ENCODE measurements at regions not wholly inside any gene's neighbourhood (a gene's known extent, or its start where the extent isn't known, plus 50 kb on each side); places are given as distances from the start of the nearest gene placed in this dataset.
A peak's percentile ranks its signal among the peaks of the same experiment; 100 is the strongest.

DNA sequence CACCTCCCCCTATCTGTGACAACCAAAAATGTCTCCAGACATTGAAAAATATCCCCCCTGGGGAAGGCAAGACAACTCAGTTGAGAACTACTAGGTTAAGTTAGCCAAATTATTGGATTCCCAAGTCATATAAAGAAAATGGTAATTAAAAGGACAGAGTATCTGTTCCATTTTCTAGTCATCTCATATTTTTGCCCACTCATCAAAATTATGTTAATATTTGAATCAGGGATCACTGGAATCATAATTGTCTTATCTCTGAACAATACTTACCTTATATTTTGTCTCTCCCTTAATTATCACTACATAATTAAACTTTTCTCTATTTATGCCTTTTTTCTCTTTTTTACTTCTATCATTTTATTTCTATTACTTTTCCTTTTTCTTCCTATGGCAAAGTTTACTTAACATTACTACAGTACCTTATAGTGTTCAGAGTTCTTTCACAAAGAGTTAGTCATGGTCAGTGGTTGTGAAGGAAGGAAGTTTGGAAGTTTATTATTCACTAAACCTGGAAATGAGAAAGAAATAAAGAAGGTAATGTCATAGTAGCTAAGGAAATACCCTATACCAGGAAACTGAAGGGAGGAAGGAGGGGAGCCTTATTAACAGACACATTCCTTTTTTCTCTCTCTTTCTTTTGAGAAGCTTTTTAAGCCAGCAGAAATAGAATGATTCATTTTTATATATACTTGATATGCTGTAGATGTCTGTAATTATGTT is 332.9 kb downstream of the COL12A1 start (continued):
- TF ChIP-seq, protein P1, sequence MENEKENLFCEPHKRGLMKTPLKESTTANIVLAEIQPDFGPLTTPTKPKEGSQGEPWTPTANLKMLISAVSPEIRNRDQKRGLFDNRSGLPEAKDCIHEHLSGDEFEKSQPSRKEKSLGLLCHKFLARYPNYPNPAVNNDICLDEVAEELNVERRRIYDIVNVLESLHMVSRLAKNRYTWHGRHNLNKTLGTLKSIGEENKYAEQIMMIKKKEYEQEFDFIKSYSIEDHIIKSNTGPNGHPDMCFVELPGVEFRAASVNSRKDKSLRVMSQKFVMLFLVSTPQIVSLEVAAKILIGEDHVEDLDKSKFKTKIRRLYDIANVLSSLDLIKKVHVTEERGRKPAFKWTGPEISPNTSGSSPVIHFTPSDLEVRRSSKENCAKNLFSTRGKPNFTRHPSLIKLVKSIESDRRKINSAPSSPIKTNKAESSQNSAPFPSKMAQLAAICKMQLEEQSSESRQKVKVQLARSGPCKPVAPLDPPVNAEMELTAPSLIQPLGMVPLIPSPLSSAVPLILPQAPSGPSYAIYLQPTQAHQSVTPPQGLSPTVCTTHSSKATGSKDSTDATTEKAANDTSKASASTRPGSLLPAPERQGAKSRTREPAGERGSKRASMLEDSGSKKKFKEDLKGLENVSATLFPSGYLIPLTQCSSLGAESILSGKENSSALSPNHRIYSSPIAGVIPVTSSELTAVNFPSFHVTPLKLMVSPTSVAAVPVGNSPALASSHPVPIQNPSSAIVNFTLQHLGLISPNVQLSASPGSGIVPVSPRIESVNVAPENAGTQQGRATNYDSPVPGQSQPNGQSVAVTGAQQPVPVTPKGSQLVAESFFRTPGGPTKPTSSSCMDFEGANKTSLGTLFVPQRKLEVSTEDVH (IDR thresholded peaks at IDR 0.05; ENCODE audit: low read depth, partially characterized antibody), result no peak
- TF ChIP-seq MAFF (IDR thresholded peaks at IDR 0.05; ENCODE audit: low read length), result peak; percentile 48
- no peak for TF ChIP-seq KDM2B (CRISPR knock-in tag; IDR thresholded peaks at IDR 0.05)
- no peak for TF ChIP-seq BCOR (IDR thresholded peaks at IDR 0.05)
- TF ChIP-seq ZFPM2 (CRISPR knock-in tag; IDR thresholded peaks at IDR 0.05), result no peak
- TF ChIP-seq C11orf30 (IDR thresholded peaks at IDR 0.05; ENCODE audit: low read depth), result peak; percentile 69; the same call in 1 of the 2 replicates
- TF ChIP-seq, protein P2, sequence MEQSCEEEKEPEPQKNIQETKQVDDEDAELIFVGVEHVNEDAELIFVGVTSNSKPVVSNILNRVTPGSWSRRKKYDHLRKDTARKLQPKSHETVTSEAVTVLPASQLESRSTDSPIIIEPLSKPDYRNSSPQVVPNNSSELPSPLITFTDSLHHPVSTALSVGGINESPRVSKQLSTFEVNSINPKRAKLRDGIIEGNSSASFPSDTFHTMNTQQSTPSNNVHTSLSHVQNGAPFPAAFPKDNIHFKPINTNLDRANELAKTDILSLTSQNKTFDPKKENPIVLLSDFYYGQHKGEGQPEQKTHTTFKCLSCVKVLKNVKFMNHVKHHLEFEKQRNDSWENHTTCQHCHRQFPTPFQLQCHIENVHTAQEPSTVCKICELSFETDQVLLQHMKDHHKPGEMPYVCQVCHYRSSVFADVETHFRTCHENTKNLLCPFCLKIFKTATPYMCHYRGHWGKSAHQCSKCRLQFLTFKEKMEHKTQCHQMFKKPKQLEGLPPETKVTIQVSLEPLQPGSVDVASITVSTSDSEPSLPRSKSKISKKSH (CRISPR knock-in tag; IDR thresholded peaks at IDR 0.05), result no peak
- TF ChIP-seq NFRKB (IDR thresholded peaks at IDR 0.05; ENCODE audit: low read depth), result no peak
- TF ChIP-seq NFATC3 (IDR thresholded peaks at IDR 0.05), result no peak
- no peak for TF ChIP-seq ZFP1 (CRISPR knock-in tag; IDR thresholded peaks at IDR 0.05)
- no peak for TF ChIP-seq RCOR1 (IDR thresholded peaks at IDR 0.05; ENCODE audit: borderline replicate concordance in 1 of 2, low read depth in 2 of 2, low read length in 2 of 2)
- peak; percentile 44; the same call in 1 of the 2 replicates for TF ChIP-seq MAFK (IDR thresholded peaks at IDR 0.05; ENCODE audit: low read length)
- TF ChIP-seq ZNF174 (CRISPR knock-in tag; IDR thresholded peaks at IDR 0.05), result no peak
- no peak for TF ChIP-seq ETV1 (tag; conservative IDR thresholded peaks at IDR 0.05; ENCODE audit: low read depth)
- no peak for TF ChIP-seq ZKSCAN1 (IDR thresholded peaks at IDR 0.05; ENCODE audit: low read depth, low read length)
- no peak for TF ChIP-seq TRIM28 (IDR thresholded peaks at IDR 0.05)
- TF ChIP-seq COPS2 (conservative IDR thresholded peaks at IDR 0.05), result no peak
- no peak for TF ChIP-seq CBX5 (IDR thresholded peaks at IDR 0.05; ENCODE audit: borderline replicate concordance, low read depth)
- TF ChIP-seq HLTF (IDR thresholded peaks at IDR 0.05), result no peak
- no peak for TF ChIP-seq MTA3 (IDR thresholded peaks at IDR 0.05; ENCODE audit: borderline replicate concordance)
- no peak for TF ChIP-seq CBFA2T3 (IDR thresholded peaks at IDR 0.05)
- TF ChIP-seq FOXK2 (conservative IDR thresholded peaks at IDR 0.05 in 1 of 2, IDR thresholded peaks at IDR 0.05 in 1 of 2; ENCODE audit: low read depth in 2 of 2), result no peak
- TF ChIP-seq MCM3 (IDR thresholded peaks at IDR 0.05), result no peak
- TF ChIP-seq BHLHE40 (IDR thresholded peaks at IDR 0.05; ENCODE audit: low read length), result no peak

Data from K562 (cell line).